GM19035 (cell line): ENCODE measurements at regions not wholly inside any gene's neighbourhood (a gene's known extent, or its start where the extent isn't known, plus 50 kb on each side); places are given as distances from the start of the nearest gene placed in this dataset.
"Not testable (repeated sequence)": the region's sequence is repeated elsewhere in the genome, so short reads cannot be mapped to it uniquely, and the experiment has no call there.

Experiments used
- ATAC-seq: cut with Tn5 transposase; IDR thresholded peaks from one replicate; pipeline ENCODE4 v1.9.1; 2021; ENCODE audit not compliant: unreplicated experiment

DNA sequence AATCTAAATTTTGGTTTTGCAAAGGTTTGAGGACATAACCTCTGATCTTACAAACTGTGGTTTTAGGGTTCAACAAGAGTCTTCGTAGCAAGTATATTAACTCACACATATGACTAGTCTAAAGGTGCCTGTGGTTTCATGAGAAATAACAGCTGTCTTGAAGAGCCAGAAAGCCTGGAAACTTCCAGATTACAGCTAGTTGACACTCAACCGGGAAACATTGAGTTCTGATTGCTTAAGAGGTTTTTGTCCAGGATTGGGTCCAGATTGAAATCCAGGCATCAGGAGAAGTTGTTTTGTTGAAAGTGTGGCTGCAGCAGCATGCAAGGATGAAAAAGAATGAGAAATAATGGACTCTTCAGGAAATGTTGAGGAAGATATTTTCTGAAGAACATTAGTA lies 69.9 kb downstream of the TSPY2 start:
- ATAC-seq = not testable (repeated sequence)

DNA sequence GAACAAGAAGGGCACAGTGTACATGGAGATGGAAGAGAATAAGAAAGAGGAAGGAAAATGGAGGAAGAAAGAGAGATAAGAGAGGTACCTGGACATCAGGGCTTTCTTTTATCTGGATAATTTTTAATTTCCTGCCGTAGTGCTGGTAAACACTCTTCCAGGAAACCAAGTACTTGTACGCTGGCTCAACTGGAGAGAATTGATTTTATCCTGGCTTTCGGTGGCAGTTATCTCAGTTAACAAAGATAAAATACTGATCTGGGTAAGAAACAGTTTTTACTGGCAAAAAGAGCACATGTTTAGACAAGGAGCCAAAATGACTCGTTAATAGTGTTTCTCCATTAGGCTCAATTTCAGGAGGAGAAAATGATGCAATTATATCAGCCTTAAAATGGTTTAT lies 70.4 kb downstream of the TSPY2 start:
- not testable (repeated sequence) for ATAC-seq

GRCh38 chrY:6366433-6366832 lies 120.4 kb downstream of the TSPY2 start:
- not testable (repeated sequence) for ATAC-seq

DNA sequence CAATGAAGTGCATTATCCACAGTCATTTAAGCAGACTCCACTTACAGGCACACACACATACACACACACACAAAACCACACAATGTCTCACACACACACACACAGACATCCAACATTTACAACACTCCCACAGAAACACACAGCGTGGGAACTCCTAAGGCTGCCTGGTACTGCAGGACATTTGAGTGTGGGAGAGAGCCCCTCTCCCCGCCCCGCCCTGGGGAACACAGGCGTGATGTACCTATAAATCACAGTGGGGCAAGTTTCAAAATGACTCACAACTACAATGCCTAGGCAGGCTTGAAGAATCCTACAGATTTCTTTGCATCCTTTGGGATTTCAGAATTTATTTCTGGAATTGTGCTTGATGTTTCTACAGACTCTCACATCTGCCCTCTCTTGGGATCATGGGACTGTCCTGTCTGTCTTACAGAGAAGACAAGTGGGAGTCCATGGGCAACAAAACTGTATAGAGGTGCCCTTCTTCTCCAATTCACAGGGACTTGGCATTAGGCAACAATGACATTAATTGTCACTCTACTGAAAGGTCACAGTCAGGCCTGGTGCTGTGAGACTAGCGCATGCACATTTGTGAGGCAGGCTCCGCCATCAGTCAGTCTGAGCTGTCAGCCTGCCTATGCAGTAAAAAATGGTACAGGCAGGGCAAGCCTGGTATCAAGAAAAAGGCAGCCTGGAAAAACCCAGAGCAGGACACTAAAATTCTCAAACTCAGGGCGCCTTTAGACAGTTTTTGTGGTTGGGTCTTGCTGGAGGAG lies 136.6 kb downstream of the TSPY2 start:
- not testable (repeated sequence) for ATAC-seq

GRCh38 chrY:6388658-6389057 lies 142.6 kb downstream of the TSPY2 start:
- not testable (repeated sequence) for ATAC-seq

- ATAC-seq = not testable (repeated sequence)
Measured at GRCh38 chrY:6389561-6389960, 143.5 kb downstream of the TSPY2 start.

DNA sequence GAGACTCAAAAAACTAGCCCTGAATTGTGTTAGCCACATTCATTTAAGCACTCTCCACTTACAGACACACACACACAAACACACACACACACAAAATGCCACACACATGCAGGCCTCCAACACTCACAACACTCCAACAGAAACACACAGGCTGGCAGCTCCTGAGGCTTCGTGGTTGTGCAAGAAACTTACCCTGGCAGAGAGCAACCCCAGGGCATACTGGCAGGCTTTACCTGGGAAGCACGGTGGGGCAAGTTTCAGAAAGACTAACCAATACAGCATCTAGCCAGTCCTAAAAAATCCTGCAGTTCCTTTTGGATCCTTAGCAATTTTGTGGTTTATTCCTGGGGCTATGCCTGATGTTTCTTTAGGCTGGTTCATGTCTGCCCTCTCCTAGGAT lies 146.2 kb downstream of the TSPY2 start:
- not testable (repeated sequence) for ATAC-seq

- ATAC-seq = not testable (repeated sequence)
Measured at GRCh38 chrY:6393242-6393641, 147.2 kb downstream of the TSPY2 start.

- peak; percentile 81 for ATAC-seq
Measured at GRCh38 chrY:6395042-6395441, 149.0 kb downstream of the TSPY2 start.

- ATAC-seq = not testable (repeated sequence)
Measured at GRCh38 chrY:6401871-6402270, 155.8 kb downstream of the TSPY2 start.

GRCh38 chrY:6406827-6407226 lies 160.8 kb downstream of the TSPY2 start:
- ATAC-seq = peak; percentile 59

GRCh38 chrY:6419171-6419570 lies 173.1 kb downstream of the TSPY2 start:
- not testable (repeated sequence) for ATAC-seq

DNA sequence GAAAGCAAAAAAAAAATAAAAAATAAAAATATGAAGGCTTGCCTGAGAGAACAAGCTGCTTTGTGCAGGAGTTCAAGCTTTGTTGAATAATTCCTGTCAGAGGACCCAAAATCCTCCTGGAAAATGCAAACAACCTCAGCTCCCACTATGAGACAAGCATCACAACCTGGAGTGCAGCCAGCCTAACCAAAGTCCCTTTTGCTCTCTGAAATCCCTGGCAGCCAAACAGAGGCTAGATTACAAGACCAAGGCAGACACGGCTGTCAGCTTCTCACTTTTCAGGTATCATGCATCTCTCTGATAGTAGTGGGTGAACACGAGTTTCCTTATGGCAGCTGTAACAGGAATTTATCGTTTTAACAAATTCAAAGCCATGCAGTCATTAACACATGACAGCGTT lies 180.7 kb downstream of the TSPY2 start:
- ATAC-seq = not testable (repeated sequence)

DNA sequence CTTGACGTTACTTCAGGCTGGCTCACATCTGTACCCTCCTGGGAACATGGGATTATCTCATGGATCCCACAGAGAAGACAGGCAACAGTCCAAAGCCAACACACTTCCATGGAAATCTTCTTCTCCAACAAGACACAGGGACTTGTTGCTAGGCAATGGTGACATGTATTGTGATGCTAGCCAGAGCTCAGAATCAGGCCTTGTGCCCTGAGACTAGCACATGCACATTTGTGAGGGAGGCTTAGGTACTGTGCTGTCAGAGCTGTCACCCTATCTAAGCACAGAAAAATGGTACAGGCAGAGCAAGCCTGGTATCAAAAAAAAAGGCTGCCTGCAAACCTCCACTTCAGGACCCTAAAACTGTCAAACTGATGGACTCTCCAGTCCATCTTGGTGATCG lies 199.5 kb downstream of the TSPY2 start:
- ATAC-seq = not testable (repeated sequence)

- not testable (repeated sequence) for ATAC-seq
Measured at GRCh38 chrY:6447408-6447807, 201.4 kb downstream of the TSPY2 start.

- not testable (repeated sequence) for ATAC-seq
Measured at GRCh38 chrY:6468358-6468757, 222.3 kb downstream of the TSPY2 start.

DNA sequence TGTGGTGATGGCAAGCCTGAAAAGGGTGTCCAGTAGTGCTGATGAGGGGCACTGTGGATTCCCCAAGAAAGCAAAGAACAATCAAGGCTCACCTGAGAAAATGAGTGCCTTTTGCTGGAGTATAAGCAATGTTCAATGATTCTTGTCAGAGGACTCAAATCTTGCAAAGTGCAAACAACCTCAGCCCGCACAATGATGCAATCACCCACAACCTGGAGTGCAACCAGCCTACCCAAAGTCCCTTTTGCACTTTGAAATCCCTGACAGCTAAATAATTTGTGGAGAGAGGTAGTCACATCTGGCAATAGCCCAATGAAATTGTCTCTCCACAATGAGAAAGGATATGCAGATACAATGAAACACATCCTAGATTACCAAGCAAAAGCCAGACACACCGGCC lies 225.8 kb downstream of the TSPY2 start:
- not testable (repeated sequence) for ATAC-seq

- not testable (repeated sequence) for ATAC-seq
Measured at GRCh38 chrY:6495456-6495855, 249.4 kb downstream of the TSPY2 start.

- ATAC-seq = not testable (repeated sequence)
Measured at GRCh38 chrY:6508842-6509241, 262.8 kb downstream of the TSPY2 start.

DNA sequence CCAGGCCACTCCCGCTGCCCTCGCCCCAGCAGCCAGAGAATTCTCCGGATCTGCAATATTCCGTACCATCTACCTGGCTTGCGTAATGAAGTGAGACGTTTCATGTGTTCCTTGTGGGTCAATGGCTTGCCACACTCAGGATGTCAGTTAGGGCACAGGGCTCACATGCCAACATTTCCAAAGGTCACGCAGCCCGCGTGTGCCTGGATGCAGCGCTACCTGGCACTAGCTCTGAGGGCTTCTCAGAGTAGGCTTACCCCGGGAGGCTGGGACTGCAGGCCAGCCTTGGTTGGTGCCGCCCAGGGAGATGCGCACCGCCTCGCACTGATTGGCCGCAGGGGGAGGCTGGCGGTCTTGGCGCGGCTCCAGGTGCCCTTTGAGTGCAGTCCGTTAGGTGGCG lies 274.0 kb downstream of the TSPY2 start:
- not testable (repeated sequence) for ATAC-seq

DNA sequence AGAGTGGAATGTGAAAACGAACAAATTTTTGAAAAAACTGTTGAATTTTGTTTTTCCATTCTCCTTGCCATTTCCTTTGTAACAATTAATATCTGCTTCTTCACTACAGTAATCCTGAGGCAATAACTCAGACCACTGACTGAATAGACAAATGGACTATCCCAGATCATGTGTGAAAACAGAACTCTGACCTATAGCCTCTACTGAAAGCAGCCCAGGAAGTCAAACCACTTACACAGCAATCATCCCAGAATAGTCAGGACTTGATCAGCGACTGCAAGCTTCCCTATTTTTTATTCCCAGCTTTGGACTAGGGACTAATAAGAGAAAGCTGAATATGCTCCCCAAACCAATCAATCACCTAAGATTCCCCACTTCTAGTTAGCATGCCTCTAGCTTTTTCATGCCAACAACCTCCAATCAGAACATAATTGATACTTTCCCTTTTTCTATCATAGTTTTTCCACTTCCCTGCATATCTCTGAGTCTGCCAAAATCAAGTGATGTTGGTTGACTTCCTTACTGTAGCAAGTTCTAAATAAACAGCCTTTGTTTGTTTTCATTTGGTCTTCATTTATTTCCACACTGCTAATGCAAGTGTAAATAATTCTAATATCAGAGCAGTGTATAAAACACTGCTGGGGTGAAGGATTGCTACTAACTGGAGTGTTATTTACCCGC lies 298.2 kb downstream of the TSPY2 start:
- ATAC-seq = not testable (repeated sequence)

DNA sequence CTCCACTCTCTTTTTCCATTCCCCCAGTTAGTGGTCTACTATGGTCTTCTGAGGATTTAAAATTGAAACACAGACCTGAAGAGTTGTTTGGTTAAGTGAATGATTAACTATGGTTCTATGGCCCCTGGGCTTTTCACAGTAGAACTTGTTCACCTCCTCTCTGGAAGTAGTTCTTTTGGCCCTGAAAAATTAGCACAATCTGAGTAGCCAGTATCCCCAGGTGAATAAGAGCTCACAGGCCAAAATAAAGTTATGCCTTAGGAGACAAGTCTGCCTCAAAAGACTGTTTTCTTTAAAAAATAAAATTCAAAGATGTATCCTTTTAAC lies 298.7 kb downstream of the TSPY2 start:
- not testable (repeated sequence) for ATAC-seq
